ENCODE measurements at regions not wholly inside any gene's neighbourhood (a gene's known extent, or its start where the extent isn't known, plus 50 kb on each side); places are given as distances from the start of the nearest gene placed in this dataset.

DNA sequence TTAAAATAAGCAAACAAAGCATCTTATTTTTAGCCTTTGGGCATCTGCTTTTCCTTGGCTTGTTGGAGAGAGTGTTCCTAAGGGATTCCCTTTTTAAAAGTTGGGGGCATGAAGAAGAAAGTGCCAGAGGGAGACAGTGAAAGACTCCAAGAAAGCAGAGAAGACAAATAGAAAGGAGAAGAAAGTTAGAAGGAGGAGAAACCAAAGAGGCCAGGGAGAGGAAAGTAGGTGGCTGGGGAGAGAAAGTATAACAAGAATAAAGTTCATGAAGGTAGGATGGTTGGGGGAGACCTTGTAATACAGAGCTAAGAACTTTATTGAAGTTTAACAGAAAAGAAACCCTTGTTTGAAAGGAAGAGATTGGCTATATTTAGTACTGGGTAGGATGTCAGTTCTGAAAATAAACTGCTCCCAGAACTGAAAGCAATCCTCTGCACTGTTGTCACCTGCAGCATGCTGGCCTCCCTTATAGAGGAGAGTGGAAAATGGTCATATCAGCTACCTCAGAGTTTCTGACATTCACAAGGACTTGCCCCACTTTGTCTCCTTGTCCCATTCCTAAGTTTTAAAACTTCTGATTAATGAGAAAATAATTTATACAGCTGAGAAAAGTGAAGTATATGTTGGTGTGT, 125.3 kb upstream of the VAMP7 start:
- no peak overlapping the region for H4K91ac ChIP-seq (ENCODE audit: insufficient read depth, low read depth, low read length)
- H3K27ac ChIP-seq (ENCODE audit: insufficient read depth, low read length) = no peak overlapping the region
- no peaks in the 10 kb centered on the region for H3K36me3 ChIP-seq (ENCODE audit: control insufficient read depth, insufficient read depth, low read length)
- DNase-seq (no peak), ATAC-seq (ENCODE audit: low read depth) (no peak)
- no peak overlapping the region for H3K56ac ChIP-seq (ENCODE audit: extremely low read depth, insufficient read depth, low read length)
- H3K4me3 ChIP-seq (ENCODE audit: insufficient read depth, low read depth, low read length) = no peak overlapping the region
- H3K4me1 ChIP-seq (ENCODE audit: control insufficient read depth, insufficient read depth, low read length) = no peaks in the 10 kb centered on the region
- no peak overlapping the region for H3K9ac ChIP-seq (ENCODE audit: low read depth, low read length)
- no peak overlapping the region for H3K4ac ChIP-seq (ENCODE audit: low read depth, low read length)
- no peak overlapping the region for H3K14ac ChIP-seq (replicated peaks; ENCODE audit: low read depth, low read length)
- H4K5ac ChIP-seq (ENCODE audit: low read depth, low read length) = no peak overlapping the region
- no peak overlapping the region for H2BK20ac ChIP-seq (ENCODE audit: low read depth, low read length)
- no peak overlapping the region for H3K4me2 ChIP-seq (ENCODE audit: low read depth, low read length)
- H2AK5ac ChIP-seq (ENCODE audit: low read depth, low read length) = no peak overlapping the region
- no peak overlapping the region for H3K18ac ChIP-seq (ENCODE audit: low read depth, low read length)
- no peak overlapping the region for H4K8ac ChIP-seq (ENCODE audit: low read depth in 2 of 2, low read length in 2 of 2)
- no peak overlapping the region for H2AFZ ChIP-seq (replicated peaks; ENCODE audit: low read length, poor library complexity)
- TF ChIP-seq SMC3 (IDR thresholded peaks at IDR 0.05; ENCODE audit: low read depth, low read length) (no peak), MXI1 (IDR thresholded peaks at IDR 0.05; ENCODE audit: borderline replicate concordance, low read depth, low read length) (no peak), CHD1 (IDR thresholded peaks at IDR 0.05; ENCODE audit: low read depth, low read length) (no peak), FOS (IDR thresholded peaks at IDR 0.05; ENCODE audit: low read depth, low read length) (no peak), NFE2L2 (IDR thresholded peaks at IDR 0.05; ENCODE audit: low read depth, low read length) (no peak), MAFK (IDR thresholded peaks at IDR 0.05; ENCODE audit: low read depth, low read length) (no peak), RCOR1 (IDR thresholded peaks at IDR 0.05; ENCODE audit: insufficient replicate concordance, low read length) (no peak), POLR2A (IDR thresholded peaks at IDR 0.05; ENCODE audit: low read depth, low read length) (no peak), RFX5 (IDR thresholded peaks at IDR 0.05; ENCODE audit: low read depth, low read length) (no peak), BHLHE40 (IDR thresholded peaks at IDR 0.05; ENCODE audit: low read depth, low read length) (no peak), RAD21 (IDR thresholded peaks at IDR 0.05; ENCODE audit: low read length) (no peak), MAZ (IDR thresholded peaks at IDR 0.05; ENCODE audit: borderline replicate concordance, low read depth, low read length) (no peak), CEBPB (IDR thresholded peaks at IDR 0.05; ENCODE audit: low read depth, low read length) (no peak)
- TF ChIP-seq, protein P1, sequence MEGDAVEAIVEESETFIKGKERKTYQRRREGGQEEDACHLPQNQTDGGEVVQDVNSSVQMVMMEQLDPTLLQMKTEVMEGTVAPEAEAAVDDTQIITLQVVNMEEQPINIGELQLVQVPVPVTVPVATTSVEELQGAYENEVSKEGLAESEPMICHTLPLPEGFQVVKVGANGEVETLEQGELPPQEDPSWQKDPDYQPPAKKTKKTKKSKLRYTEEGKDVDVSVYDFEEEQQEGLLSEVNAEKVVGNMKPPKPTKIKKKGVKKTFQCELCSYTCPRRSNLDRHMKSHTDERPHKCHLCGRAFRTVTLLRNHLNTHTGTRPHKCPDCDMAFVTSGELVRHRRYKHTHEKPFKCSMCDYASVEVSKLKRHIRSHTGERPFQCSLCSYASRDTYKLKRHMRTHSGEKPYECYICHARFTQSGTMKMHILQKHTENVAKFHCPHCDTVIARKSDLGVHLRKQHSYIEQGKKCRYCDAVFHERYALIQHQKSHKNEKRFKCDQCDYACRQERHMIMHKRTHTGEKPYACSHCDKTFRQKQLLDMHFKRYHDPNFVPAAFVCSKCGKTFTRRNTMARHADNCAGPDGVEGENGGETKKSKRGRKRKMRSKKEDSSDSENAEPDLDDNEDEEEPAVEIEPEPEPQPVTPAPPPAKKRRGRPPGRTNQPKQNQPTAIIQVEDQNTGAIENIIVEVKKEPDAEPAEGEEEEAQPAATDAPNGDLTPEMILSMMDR (conservative IDR thresholded peaks at IDR 0.05; ENCODE audit: low read depth, low read length) = no peak
- TF ChIP-seq, protein P2, sequence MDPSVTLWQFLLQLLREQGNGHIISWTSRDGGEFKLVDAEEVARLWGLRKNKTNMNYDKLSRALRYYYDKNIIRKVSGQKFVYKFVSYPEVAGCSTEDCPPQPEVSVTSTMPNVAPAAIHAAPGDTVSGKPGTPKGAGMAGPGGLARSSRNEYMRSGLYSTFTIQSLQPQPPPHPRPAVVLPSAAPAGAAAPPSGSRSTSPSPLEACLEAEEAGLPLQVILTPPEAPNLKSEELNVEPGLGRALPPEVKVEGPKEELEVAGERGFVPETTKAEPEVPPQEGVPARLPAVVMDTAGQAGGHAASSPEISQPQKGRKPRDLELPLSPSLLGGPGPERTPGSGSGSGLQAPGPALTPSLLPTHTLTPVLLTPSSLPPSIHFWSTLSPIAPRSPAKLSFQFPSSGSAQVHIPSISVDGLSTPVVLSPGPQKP (IDR thresholded peaks at IDR 0.05; ENCODE audit: borderline replicate concordance, low read depth, low read length) = no peak
- TF ChIP-seq, protein P3, sequence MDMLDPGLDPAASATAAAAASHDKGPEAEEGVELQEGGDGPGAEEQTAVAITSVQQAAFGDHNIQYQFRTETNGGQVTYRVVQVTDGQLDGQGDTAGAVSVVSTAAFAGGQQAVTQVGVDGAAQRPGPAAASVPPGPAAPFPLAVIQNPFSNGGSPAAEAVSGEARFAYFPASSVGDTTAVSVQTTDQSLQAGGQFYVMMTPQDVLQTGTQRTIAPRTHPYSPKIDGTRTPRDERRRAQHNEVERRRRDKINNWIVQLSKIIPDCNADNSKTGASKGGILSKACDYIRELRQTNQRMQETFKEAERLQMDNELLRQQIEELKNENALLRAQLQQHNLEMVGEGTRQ (IDR thresholded peaks at IDR 0.05; ENCODE audit: low read depth, low read length) = no peak
- H3K27me3 ChIP-seq (ENCODE audit: control insufficient read depth, insufficient read depth, low read length) = no peaks in the 10 kb centered on the region
- ChIA-PET POLR2A (ENCODE audit: unreplicated experiment) (no interaction called here), CTCF (no interaction called here)
- H2BK15ac ChIP-seq (ENCODE audit: low read depth, low read length) = no peak overlapping the region
- H3K9me1 ChIP-seq (ENCODE audit: insufficient read depth, low read length) = no peaks in the 10 kb centered on the region
- no peak overlapping the region for H2AK9ac ChIP-seq (replicated peaks; ENCODE audit: low read depth, low read length, poor library complexity)
- BruUV-seq (replicated peaks) = no TSS peak
- no peak overlapping the region for H3K23ac ChIP-seq (ENCODE audit: low read depth, low read length)
- no peaks in the 10 kb centered on the region for H3K9me3 ChIP-seq (ENCODE audit: control insufficient read depth, insufficient read depth, low read length)
- in situ Hi-C loops (cut with MboI; ENCODE audit: low sequenced_read_pairs) (no loop called here), intact Hi-C loops (cut with micrococcal nuclease) (no loop called here), dilution Hi-C loops (cut with HindIII; ENCODE audit: low sequenced_read_pairs, unreplicated experiment) (no loop called here)
- H3K79me1 ChIP-seq (ENCODE audit: low read depth in 1 of 2, low read length in 2 of 2) = no peaks in the 10 kb centered on the region
- H4K20me1 ChIP-seq (ENCODE audit: insufficient read depth, low read length) = no peaks in the 10 kb centered on the region
- H2BK120ac ChIP-seq (ENCODE audit: low read depth, low read length) = no peak overlapping the region
- H2BK5ac ChIP-seq (ENCODE audit: low read depth, low read length, poor library complexity, severe bottlenecking) = no peak overlapping the region
